Large intestine (tissue), 3 donors: ENCODE measurements at regions not wholly inside any gene's neighbourhood (a gene's known extent, or its start where the extent isn't known, plus 50 kb on each side); places are given as distances from the start of the nearest gene placed in this dataset.

Experiments used
- DNase-seq, 2 donors: peaks; one replicate each; pipeline versions ENCODE4 v3.0.0 to v3.0.0-alpha.2; 2013
- H3K27ac ChIP-seq: one replicate; pipeline ENCODE4 v1.5.1; 2013; ENCODE audit warnings: low read length
- H3K27me3 ChIP-seq: 2 replicates; pipeline ENCODE4 v1.6.1; 2013; ENCODE audit warnings: low read length; ENCODE audit not compliant: control insufficient read depth, insufficient read depth
- H3K36me3 ChIP-seq: 2 replicates; pipeline ENCODE4 v1.6.1; 2013; ENCODE audit warnings: low read length; ENCODE audit not compliant: control insufficient read depth, insufficient read depth
- H3K4me1 ChIP-seq: one replicate; pipeline ENCODE4 v1.6.1; 2013; ENCODE audit warnings: low read length; ENCODE audit not compliant: control insufficient read depth, insufficient read depth
- H3K4me3 ChIP-seq: one replicate; pipeline ENCODE4 v1.5.1; 2013; ENCODE audit warnings: low read length
- H3K9me3 ChIP-seq: one replicate; pipeline ENCODE4 v1.6.1; 2013; ENCODE audit warnings: mild to moderate bottlenecking, low read depth, low read length, moderate library complexity; ENCODE audit not compliant: control insufficient read depth
- WGBS: methylation state at CpG from one replicate; pipeline ENCODE4 v1.1.5; 2013; ENCODE audit warnings: low lambda C conversion rate; ENCODE audit not compliant: insufficient coverage; 5-methylcytosine and 5-hydroxymethylcytosine counted together

GRCh38 chr2:226641008-226641407, 158.6 kb downstream of the IRS1 start:
- no peak for DNase-seq
- H3K27me3 ChIP-seq, result no peaks in the 10 kb centered on the region
- H3K4me3 ChIP-seq, result no peak overlapping the region
- H3K27ac ChIP-seq, result no peak overlapping the region
- no peaks in the 10 kb centered on the region for H3K36me3 ChIP-seq
- H3K9me3 ChIP-seq, result peaks cover 5% of the 10 kb centered on the region
- H3K4me1 ChIP-seq, result no peaks in the 10 kb centered on the region
- WGBS, result no CpG with 5 or more reads among the region's 1 CpG

- Histone ChIP-seq H3K27me3 (no peaks in the 10 kb centered on the region), H3K4me3 (no peak overlapping the region), H3K27ac (no peak overlapping the region), H3K4me1 (no peaks in the 10 kb centered on the region), H3K36me3 (no peaks in the 10 kb centered on the region), H3K9me3 (peaks cover 5% of the 10 kb centered on the region)
- no CpG with 5 or more reads among the region's 3 CpGs for WGBS
- no peak for DNase-seq
Measured at GRCh38 chr2:226640501-226640900, 159.1 kb downstream of the IRS1 start.

GRCh38 chr2:226639550-226639949, 160.1 kb downstream of the IRS1 start:
- Histone ChIP-seq H3K9me3 (peaks cover 5% of the 10 kb centered on the region), H3K27me3 (no peaks in the 10 kb centered on the region), H3K4me1 (no peaks in the 10 kb centered on the region), H3K27ac (no peak overlapping the region), H3K36me3 (no peaks in the 10 kb centered on the region), H3K4me3 (no peak overlapping the region)
- no peak for DNase-seq
- WGBS, result no CpG with 5 or more reads among the region's 2 CpGs

GRCh38 chr2:226638576-226638975, 161.0 kb downstream of the IRS1 start:
- DNase-seq, result no peak
- H3K36me3 ChIP-seq, result no peaks in the 10 kb centered on the region
- H3K9me3 ChIP-seq, result peaks cover 5% of the 10 kb centered on the region
- no peaks in the 10 kb centered on the region for H3K4me1 ChIP-seq
- no CpG with 5 or more reads among the region's 9 CpGs for WGBS
- H3K27ac ChIP-seq, result no peak overlapping the region
- H3K4me3 ChIP-seq, result no peak overlapping the region
- H3K27me3 ChIP-seq, result no peaks in the 10 kb centered on the region

- no peak overlapping the region for H3K27ac ChIP-seq
- no peaks in the 10 kb centered on the region for H3K4me1 ChIP-seq
- no peak for DNase-seq
- H3K4me3 ChIP-seq, result no peak overlapping the region
- H3K9me3 ChIP-seq, result peaks cover 5% of the 10 kb centered on the region
- H3K27me3 ChIP-seq, result no peaks in the 10 kb centered on the region
- no CpG with 5 or more reads among the region's 2 CpGs for whole genome bisulfite sequencing
- H3K36me3 ChIP-seq, result no peaks in the 10 kb centered on the region
Measured at GRCh38 chr2:226637383-226637782, 162.2 kb downstream of the IRS1 start.

GRCh38 chr2:226636586-226636985, 163.0 kb downstream of the IRS1 start:
- no CpG with 5 or more reads among the region's 2 CpGs for WGBS
- Histone ChIP-seq H3K4me1 (no peaks in the 10 kb centered on the region), H3K4me3 (no peak overlapping the region), H3K9me3 (peaks cover 5% of the 10 kb centered on the region), H3K27ac (no peak overlapping the region), H3K27me3 (no peaks in the 10 kb centered on the region), H3K36me3 (no peaks in the 10 kb centered on the region)
- DNase-seq, result no peak

GRCh38 chr2:226634943-226635604, 164.5 kb downstream of the IRS1 start:
- H3K4me3 ChIP-seq, result no peak overlapping the region
- no peaks in the 10 kb centered on the region for H3K27me3 ChIP-seq
- peaks cover 5% of the 10 kb centered on the region for H3K9me3 ChIP-seq
- 100% methylated on average over 1 of the region's 4 CpGs for WGBS
- no peak for DNase-seq
- no peaks in the 10 kb centered on the region for H3K4me1 ChIP-seq
- no peaks in the 10 kb centered on the region for H3K36me3 ChIP-seq
- no peak overlapping the region for H3K27ac ChIP-seq

GRCh38 chr2:226631671-226632070, 167.9 kb downstream of the IRS1 start:
- no peak for DNase-seq
- WGBS, result 73% methylated on average over 2 of the region's 6 CpGs
- Histone ChIP-seq H3K4me1 (no peaks in the 10 kb centered on the region), H3K36me3 (no peaks in the 10 kb centered on the region), H3K4me3 (no peak overlapping the region), H3K27me3 (no peaks in the 10 kb centered on the region), H3K27ac (no peak overlapping the region), H3K9me3 (no peaks in the 10 kb centered on the region)

- no peaks in the 10 kb centered on the region for H3K36me3 ChIP-seq
- peaks cover 2% of the 10 kb centered on the region for H3K4me1 ChIP-seq
- no peak overlapping the region for H3K27ac ChIP-seq
- H3K9me3 ChIP-seq, result no peaks in the 10 kb centered on the region
- H3K27me3 ChIP-seq, result no peaks in the 10 kb centered on the region
- no peak for DNase-seq
- no CpG with 5 or more reads among the region's 3 CpGs for WGBS
- H3K4me3 ChIP-seq, result no peak overlapping the region
Measured at GRCh38 chr2:226631187-226631586, 168.4 kb downstream of the IRS1 start.

- Histone ChIP-seq H3K9me3 (no peaks in the 10 kb centered on the region), H3K27ac (no peak overlapping the region), H3K36me3 (no peaks in the 10 kb centered on the region), H3K27me3 (no peaks in the 10 kb centered on the region), H3K4me1 (peaks cover 8% of the 10 kb centered on the region), H3K4me3 (no peak overlapping the region)
- peak in 1 of 2 donors; percentile 63 for DNase-seq
- WGBS, result 40% methylated on average over 1 of the region's 2 CpGs
Measured at GRCh38 chr2:226625946-226626345, 173.7 kb downstream of the IRS1 start.
